ENCODE measurements at regions not wholly inside any gene's neighbourhood (a gene's known extent, or its start where the extent isn't known, plus 50 kb on each side); places are given as distances from the start of the nearest gene placed in this dataset.

GRCh38 chrX:39157006-39157405, 355.7 kb downstream of the MID1IP1 start:
- ChIA-PET POLR2A (no interaction called here), CTCF (interaction anchor here (0.7 kb wide), 1 partner anchor 465 kb away, joined by 4 read pairs; no protein-coding TSS in a partner anchor)
- H3K4me3 ChIP-seq (ENCODE audit: low read depth, low read length), result no peak overlapping the region
- H3K9me3 ChIP-seq (ENCODE audit: control insufficient read depth, insufficient read depth, low read depth, low read length), result no peaks in the 10 kb centered on the region
- H3K36me3 ChIP-seq (ENCODE audit: control insufficient read depth in 2 of 2, insufficient read depth in 1 of 2, low read length in 2 of 2), result no peaks in the 10 kb centered on the region
- peaks cover 2% of the 10 kb centered on the region; the same call in 1 of the 2 replicates for H3K4me1 ChIP-seq (ENCODE audit: control insufficient read depth, insufficient read depth, low read length)
- no peak overlapping the region for H3K27ac ChIP-seq (ENCODE audit: extremely low read depth, low read depth, low read length)
- no peak for TF ChIP-seq ZNF473 (tag by site-specific recombination; IDR thresholded peaks at IDR 0.05)
- TF ChIP-seq ZNF571 (tag by site-specific recombination; IDR thresholded peaks at IDR 0.05), result no peak
- TF ChIP-seq KLF7 (tag by site-specific recombination; IDR thresholded peaks at IDR 0.05; ENCODE audit: borderline replicate concordance), result no peak
- TF ChIP-seq ZNF510 (tag by site-specific recombination; IDR thresholded peaks at IDR 0.05; ENCODE audit: insufficient replicate concordance), result no peak
- TF ChIP-seq ZNF391 (tag by site-specific recombination; IDR thresholded peaks at IDR 0.05; ENCODE audit: borderline replicate concordance, low read depth), result no peak
- TF ChIP-seq SP3 (tag by site-specific recombination; IDR thresholded peaks at IDR 0.05), result no peak
- no peak for TF ChIP-seq ZNF37A (tag by site-specific recombination; IDR thresholded peaks at IDR 0.05)
- no peak for TF ChIP-seq KLF10 (tag by site-specific recombination; IDR thresholded peaks at IDR 0.05)
- TF ChIP-seq, protein P1, sequence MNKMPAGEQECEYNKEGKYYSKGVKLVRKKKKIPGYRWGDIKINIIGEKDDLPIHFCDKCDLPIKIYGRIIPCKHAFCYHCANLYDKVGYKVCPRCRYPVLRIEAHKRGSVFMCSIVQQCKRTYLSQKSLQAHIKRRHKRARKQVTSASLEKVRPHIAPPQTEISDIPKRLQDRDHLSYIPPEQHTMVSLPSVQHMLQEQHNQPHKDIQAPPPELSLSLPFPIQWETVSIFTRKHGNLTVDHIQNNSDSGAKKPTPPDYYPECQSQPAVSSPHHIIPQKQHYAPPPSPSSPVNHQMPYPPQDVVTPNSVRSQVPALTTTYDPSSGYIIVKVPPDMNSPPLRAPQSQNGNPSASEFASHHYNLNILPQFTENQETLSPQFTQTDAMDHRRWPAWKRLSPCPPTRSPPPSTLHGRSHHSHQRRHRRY (tag by site-specific recombination; IDR thresholded peaks at IDR 0.05), result no peak
- TF ChIP-seq ZNF404 (tag by site-specific recombination; IDR thresholded peaks at IDR 0.05), result no peak
- TF ChIP-seq ZNF664 (tag by site-specific recombination; IDR thresholded peaks at IDR 0.05), result no peak
- no peak for TF ChIP-seq ZNF10 (tag by site-specific recombination; IDR thresholded peaks at IDR 0.05)
- TF ChIP-seq HOXC10 (CRISPR knock-in tag; IDR thresholded peaks at IDR 0.05), result no peak
- TF ChIP-seq SP2 (tag by site-specific recombination; IDR thresholded peaks at IDR 0.05), result no peak
- TF ChIP-seq GLI2 (tag by site-specific recombination; IDR thresholded peaks at IDR 0.05; ENCODE audit: borderline replicate concordance, low read depth), result no peak
- TF ChIP-seq ZBTB17 (tag by site-specific recombination; IDR thresholded peaks at IDR 0.05), result no peak
- no peak for TF ChIP-seq ZNF18 (tag by site-specific recombination; IDR thresholded peaks at IDR 0.05)
- TF ChIP-seq INSM2 (tag by site-specific recombination; IDR thresholded peaks at IDR 0.05), result no peak
- no peak for TF ChIP-seq ZNF654 (tag by site-specific recombination; IDR thresholded peaks at IDR 0.05; ENCODE audit: low read depth)
- no peak for TF ChIP-seq ZFP41 (tag by site-specific recombination; IDR thresholded peaks at IDR 0.05; ENCODE audit: borderline replicate concordance)

DNA sequence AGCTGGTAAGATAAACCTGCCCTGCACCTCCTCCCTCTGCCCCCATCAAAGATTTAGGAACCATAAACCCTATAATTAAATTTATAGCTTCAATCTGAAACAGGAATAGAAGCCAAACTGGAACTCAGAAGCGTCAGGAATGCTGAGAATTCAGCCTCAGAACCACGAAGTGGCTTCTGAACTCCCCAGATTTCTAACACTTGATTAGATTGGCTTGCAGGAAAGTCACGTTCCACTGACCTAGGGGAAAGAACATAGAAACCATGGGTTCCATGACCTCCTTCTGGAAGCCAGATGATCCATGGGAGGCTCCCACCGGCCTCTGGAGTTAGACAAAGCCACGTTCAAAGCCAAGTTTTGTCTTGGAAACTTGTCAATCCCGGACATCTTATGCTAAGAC, 356.5 kb downstream of the MID1IP1 start:
- H3K9me3 ChIP-seq (ENCODE audit: control insufficient read depth, insufficient read depth, low read depth, low read length), result no peaks in the 10 kb centered on the region
- H3K4me1 ChIP-seq (ENCODE audit: control insufficient read depth, insufficient read depth, low read length), result peaks cover 2% of the 10 kb centered on the region; the same call in 1 of the 2 replicates
- no peak overlapping the region for H3K27ac ChIP-seq (ENCODE audit: extremely low read depth, low read depth, low read length)
- H3K36me3 ChIP-seq (ENCODE audit: control insufficient read depth in 2 of 2, insufficient read depth in 1 of 2, low read length in 2 of 2), result no peaks in the 10 kb centered on the region
- ChIA-PET POLR2A (no interaction called here), CTCF (interaction anchor here (0.8 to 2.6 kb wide), 5 partner anchors 9 to 259 kb away, joined by 3 to 16 read pairs (median 3); no protein-coding TSS in a partner anchor)
- no peak overlapping the region for H3K4me3 ChIP-seq (ENCODE audit: low read depth, low read length)
- TF ChIP-seq ZNF398 (tag by site-specific recombination; IDR thresholded peaks at IDR 0.05) (no peak), ZNF140 (tag by site-specific recombination; IDR thresholded peaks at IDR 0.05) (no peak), SP7 (tag by site-specific recombination; IDR thresholded peaks at IDR 0.05) (0 out of 2 replicates have a peak, but pooled peaks have one; percentile 35), ZNF248 (tag by site-specific recombination; IDR thresholded peaks at IDR 0.05) (no peak)
- TF ChIP-seq, protein P2, sequence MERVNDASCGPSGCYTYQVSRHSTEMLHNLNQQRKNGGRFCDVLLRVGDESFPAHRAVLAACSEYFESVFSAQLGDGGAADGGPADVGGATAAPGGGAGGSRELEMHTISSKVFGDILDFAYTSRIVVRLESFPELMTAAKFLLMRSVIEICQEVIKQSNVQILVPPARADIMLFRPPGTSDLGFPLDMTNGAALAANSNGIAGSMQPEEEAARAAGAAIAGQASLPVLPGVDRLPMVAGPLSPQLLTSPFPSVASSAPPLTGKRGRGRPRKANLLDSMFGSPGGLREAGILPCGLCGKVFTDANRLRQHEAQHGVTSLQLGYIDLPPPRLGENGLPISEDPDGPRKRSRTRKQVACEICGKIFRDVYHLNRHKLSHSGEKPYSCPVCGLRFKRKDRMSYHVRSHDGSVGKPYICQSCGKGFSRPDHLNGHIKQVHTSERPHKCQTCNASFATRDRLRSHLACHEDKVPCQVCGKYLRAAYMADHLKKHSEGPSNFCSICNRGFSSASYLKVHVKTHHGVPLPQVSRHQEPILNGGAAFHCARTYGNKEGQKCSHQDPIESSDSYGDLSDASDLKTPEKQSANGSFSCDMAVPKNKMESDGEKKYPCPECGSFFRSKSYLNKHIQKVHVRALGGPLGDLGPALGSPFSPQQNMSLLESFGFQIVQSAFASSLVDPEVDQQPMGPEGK (tag by site-specific recombination; IDR thresholded peaks at IDR 0.05), result no peak

Measured in HEK293 (cell line).